Breast epithelium (tissue), 4 donors: ENCODE measurements at regions not wholly inside any gene's neighbourhood (a gene's known extent, or its start where the extent isn't known, plus 50 kb on each side); places are given as distances from the start of the nearest gene placed in this dataset.

Experiments
- DNase-seq, 2 donors: peaks; one replicate each; pipeline ENCODE4 v3.0.0-alpha.2; 2019; ENCODE audit warnings: low spot score in 2 of 2
- H3K27ac ChIP-seq, 2 donors: fragments of 200-600 bp; sonication (generic) in 1 of 2; one replicate each; pipeline ENCODE4 v1.5.1; 2016 to 2019; ENCODE audit warnings: mild to moderate bottlenecking in 1 of 2
- H3K27me3 ChIP-seq, 2 donors: fragments of 200-600 bp; sonication (generic) in 1 of 2; one replicate each; pipeline versions ENCODE4 v1.5.1 to v1.6.0; 2017 to 2019; ENCODE audit warnings: control low read depth in 1 of 2, mild to moderate bottlenecking in 1 of 2
- H3K36me3 ChIP-seq: fragments of 200-600 bp; one replicate; pipeline ENCODE4 v1.5.1; 2019
- H3K4me1 ChIP-seq, 2 donors: fragments of 200-600 bp; sonication (generic); one replicate each; pipeline ENCODE4 v1.5.1; 2016 to 2019; ENCODE audit warnings: control low read depth in 1 of 2
- H3K4me3 ChIP-seq, 3 donors: fragments of 200-600 bp; sonication (generic); 1 replicate in 2 of 3; 2 replicates in 1 of 3; pipeline ENCODE4 v1.5.1; 2016 to 2019; ENCODE audit warnings: mild to moderate bottlenecking in 3 of 3, moderate library complexity in 2 of 3
- H3K9me3 ChIP-seq, 2 donors: fragments of 200-600 bp; sonication (generic) in 1 of 2; one replicate each; pipeline ENCODE4 v1.5.1; 2016 to 2019; ENCODE audit warnings: control low read depth in 1 of 2
- CTCF ChIP-seq, 3 donors: fragments of 450-650 bp; IDR thresholded peaks; one replicate each; pipeline ENCODE4 v1.5.1; 2016 to 2017; ENCODE audit warnings: antibody characterized with exemption in 3 of 3, mild to moderate bottlenecking in 3 of 3, moderate library complexity in 3 of 3
- POLR2A ChIP-seq: fragments of 450-650 bp; IDR thresholded peaks from one replicate; pipeline ENCODE4 v1.6.1; 2016; ENCODE audit warnings: antibody characterized with exemption, mild to moderate bottlenecking, moderate library complexity
- POLR2AphosphoS5 ChIP-seq, 3 donors: sonication (generic); formaldehyde crosslinking; IDR thresholded peaks; one replicate each; pipeline ENCODE4 v1.6.1; 2017; ENCODE audit warnings: antibody characterized with exemption in 3 of 3
- intact Hi-C: fragments of 100-400 bp; cut with DNase I; formaldehyde crosslinking; loops from one replicate; pipeline ENCODE4 v1.15.1; 2023; ENCODE audit warnings: low total_unique reads

- H3K4me3 ChIP-seq: no peak overlapping the region
- TF ChIP-seq POLR2A (no peak), POLR2AphosphoS5 (IDR thresholded peaks at IDR 0.05) (no peak), CTCF (IDR thresholded peaks at IDR 0.05) (no peak)
- intact Hi-C loops: no loop called here
- H3K9me3 ChIP-seq: no peaks in the 10 kb centered on the region
- no peaks in the 10 kb centered on the region for H3K4me1 ChIP-seq
- DNase-seq: no peak
- H3K27me3 ChIP-seq: no peaks in the 10 kb centered on the region
- no peak overlapping the region for H3K27ac ChIP-seq
- H3K36me3 ChIP-seq: no peaks in the 10 kb centered on the region
These were observed 109.9 kb upstream of the CXADR start for GRCh38 chr21:17402937-17403336.

GRCh38 chr21:17406202-17406601 lies 106.6 kb upstream of the CXADR start:
- Histone ChIP-seq H3K27me3 (no peaks in the 10 kb centered on the region), H3K36me3 (no peaks in the 10 kb centered on the region), H3K4me3 (no peak overlapping the region), H3K27ac (no peak overlapping the region), H3K4me1 (no peaks in the 10 kb centered on the region), H3K9me3 (no peaks in the 10 kb centered on the region)
- DNase-seq: no peak
- TF ChIP-seq CTCF (IDR thresholded peaks at IDR 0.05) (no peak), POLR2A (no peak), POLR2AphosphoS5 (IDR thresholded peaks at IDR 0.05) (no peak)
- intact Hi-C loops: no loop called here

GRCh38 chr21:17414766-17415165 lies 98.1 kb upstream of the CXADR start:
- no peaks in the 10 kb centered on the region for H3K36me3 ChIP-seq
- no peak overlapping the region for H3K27ac ChIP-seq
- no peaks in the 10 kb centered on the region for H3K9me3 ChIP-seq
- no peak overlapping the region for H3K4me3 ChIP-seq
- intact Hi-C loops: no loop called here
- no peaks in the 10 kb centered on the region for H3K4me1 ChIP-seq
- TF ChIP-seq POLR2AphosphoS5 (IDR thresholded peaks at IDR 0.05) (no peak), POLR2A (no peak), CTCF (IDR thresholded peaks at IDR 0.05) (no peak)
- no peak for DNase-seq
- H3K27me3 ChIP-seq: no peaks in the 10 kb centered on the region

GRCh38 chr21:17416139-17416538 lies 96.7 kb upstream of the CXADR start:
- Histone ChIP-seq H3K27me3 (no peaks in the 10 kb centered on the region), H3K4me3 (no peak overlapping the region), H3K36me3 (no peaks in the 10 kb centered on the region), H3K27ac (peak overlapping the region; percentile 21 to 40), H3K9me3 (no peaks in the 10 kb centered on the region), H3K4me1 (no peaks in the 10 kb centered on the region)
- intact Hi-C loops: no loop called here
- no peak for DNase-seq
- TF ChIP-seq CTCF (IDR thresholded peaks at IDR 0.05) (no peak), POLR2AphosphoS5 (IDR thresholded peaks at IDR 0.05) (no peak), POLR2A (no peak)

GRCh38 chr21:17422931-17423330 lies 89.9 kb upstream of the CXADR start:
- TF ChIP-seq CTCF (IDR thresholded peaks at IDR 0.05) (no peak), POLR2AphosphoS5 (IDR thresholded peaks at IDR 0.05) (no peak), POLR2A (no peak)
- Histone ChIP-seq H3K4me1 (no peaks in the 10 kb centered on the region), H3K4me3 (no peak overlapping the region), H3K27me3 (no peaks in the 10 kb centered on the region), H3K9me3 (no peaks in the 10 kb centered on the region), H3K36me3 (no peaks in the 10 kb centered on the region), H3K27ac (no peak overlapping the region)
- DNase-seq: no peak
- intact Hi-C loops: no loop called here
